Activated T-helper 9 cell treated with anti-CD3 and anti-CD28 coated beads, Interleukin-2, amount 50 U/mL, for 16 hours (primary cell): ENCODE measurements at regions not wholly inside any gene's neighbourhood (a gene's known extent, or its start where the extent isn't known, plus 50 kb on each side); places are given as distances from the start of the nearest gene placed in this dataset.

Source experiments
- DNase-seq: peaks from one replicate; pipeline ENCODE4 v3.0.0-alpha.2; 2020; ENCODE audit warnings: low read depth

DNA sequence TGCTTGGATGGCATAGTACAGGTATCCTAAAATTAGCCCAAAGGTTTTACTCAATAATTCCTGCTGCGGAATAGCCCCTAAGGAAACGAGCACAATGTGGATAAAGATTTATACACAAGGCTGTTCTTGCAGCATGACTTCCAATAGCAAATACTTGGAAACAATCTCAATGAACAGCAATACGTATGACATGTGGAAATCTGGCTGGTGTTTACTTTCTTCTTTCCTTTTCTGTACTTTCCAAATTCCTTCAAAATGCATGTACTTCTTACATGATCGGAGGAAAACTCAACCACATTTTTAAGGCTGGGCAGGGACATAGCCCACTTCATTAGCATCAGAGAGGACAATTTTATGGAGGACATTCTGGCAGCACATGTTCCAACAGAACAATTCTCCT is 86.6 kb downstream of the C16orf95 start:
- no peak for DNase-seq

GRCh38 chr16:87231295-87231694 is 85.9 kb downstream of the C16orf95 start:
- DNase-seq: no peak

DNA sequence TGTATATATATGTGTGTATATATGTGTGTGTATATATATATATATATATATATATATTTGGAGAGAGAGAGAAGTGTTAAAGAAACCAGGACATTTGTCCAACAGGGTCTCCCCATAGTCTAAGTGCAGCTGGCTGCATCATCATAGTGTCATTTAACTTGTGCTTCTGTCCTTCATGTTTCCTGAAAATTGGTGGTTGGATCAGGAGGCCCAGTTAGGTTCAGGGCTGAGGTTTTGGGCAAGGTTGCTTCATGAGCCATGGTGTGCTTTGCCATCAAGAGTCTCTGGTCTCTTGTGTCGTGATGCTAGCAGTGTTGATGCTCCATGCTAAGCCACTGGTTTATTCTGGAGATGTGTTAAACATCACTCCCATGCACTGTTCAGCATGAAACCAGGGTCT is 85.3 kb downstream of the C16orf95 start:
- no peak for DNase-seq

- DNase-seq: no peak
Measured at GRCh38 chr16:87233928-87234327, 83.3 kb downstream of the C16orf95 start.

GRCh38 chr16:87234601-87235000 is 82.6 kb downstream of the C16orf95 start:
- DNase-seq: no peak

DNA sequence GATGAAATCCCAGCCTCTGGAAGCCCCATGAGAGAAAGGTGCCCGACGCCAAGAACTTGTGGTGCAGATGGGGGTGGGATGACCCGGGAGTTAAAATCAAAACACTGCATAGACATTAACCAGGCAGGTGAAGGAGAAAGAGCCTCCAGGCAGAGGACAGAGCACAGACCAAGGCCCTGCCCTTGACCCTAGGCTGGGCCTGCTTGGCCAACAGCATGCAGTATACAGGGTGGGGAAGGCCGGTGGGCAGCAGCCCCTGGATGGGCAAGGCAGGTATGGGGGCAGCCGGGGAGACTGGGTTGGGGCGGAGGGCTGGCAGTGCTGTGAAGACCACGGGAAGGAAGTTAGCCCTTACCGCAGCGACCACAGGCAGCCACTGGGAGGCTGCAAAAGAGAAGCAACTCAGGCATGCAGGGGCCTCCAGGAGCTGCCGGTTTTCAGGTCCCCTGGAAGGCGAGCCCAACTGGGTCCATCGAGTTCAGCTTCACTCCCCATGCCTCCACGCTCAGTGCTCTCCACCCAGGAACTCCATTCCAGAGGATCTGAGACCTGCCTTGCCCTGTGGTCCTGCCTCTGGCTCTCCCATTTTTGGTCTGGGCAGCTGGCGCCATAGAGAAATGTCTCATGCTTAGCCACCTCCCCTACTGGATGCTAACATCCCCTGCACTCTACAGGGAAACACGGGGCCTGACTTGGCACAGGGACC is 81.2 kb downstream of the C16orf95 start:
- no peak for DNase-seq

DNA sequence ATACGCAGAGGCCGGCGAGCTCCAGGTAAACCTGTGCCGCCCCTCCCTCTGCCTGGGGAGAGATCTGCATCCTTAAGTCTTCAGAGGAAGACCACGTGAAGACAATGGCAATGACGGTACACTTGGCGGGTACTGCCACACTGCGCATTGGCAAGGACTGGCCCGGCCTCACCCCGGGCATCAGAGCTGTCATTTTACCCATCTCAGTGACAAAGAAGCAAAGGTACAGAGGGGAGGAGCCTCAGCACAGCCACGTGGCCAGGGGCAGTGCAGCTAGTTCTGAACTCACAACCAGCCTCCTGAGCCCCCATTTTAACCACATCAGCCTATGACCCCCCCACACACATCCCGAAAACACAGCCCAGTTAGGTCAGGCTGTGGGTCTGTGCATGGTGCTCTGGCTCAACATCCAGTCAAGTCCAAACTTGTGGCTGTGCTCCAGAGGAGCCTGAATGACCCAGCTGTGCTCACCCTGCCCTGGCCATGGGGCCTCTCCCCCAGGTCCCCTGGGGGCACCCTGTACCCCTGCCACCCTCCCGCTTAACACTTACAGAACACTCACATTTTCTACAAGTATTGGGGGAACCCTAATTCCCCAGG is 80.6 kb downstream of the C16orf95 start:
- no peak for DNase-seq

GRCh38 chr16:87238361-87238715 is 78.9 kb downstream of the C16orf95 start:
- DNase-seq: no peak

DNA sequence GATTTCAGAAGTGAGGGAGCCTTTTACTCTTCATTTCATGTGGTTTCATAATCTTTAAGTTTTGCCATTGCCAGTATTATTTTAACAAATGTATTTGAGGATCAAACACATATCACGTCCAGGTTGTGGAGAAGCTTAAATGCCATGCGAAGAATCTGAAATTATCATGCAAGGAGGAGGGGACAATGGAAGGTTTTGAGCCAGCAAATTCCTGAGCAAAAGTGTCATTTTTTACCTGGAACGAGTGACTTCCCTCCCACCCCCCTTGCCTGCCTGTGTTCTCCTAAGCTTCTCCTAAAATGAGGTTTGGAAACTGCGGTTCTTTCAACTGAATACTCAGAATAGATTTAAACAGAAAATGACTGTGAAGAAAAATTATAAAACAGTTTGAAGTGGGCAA is 77.6 kb downstream of the C16orf95 start:
- DNase-seq: no peak

GRCh38 chr16:87240211-87241136 is 76.7 kb downstream of the C16orf95 start:
- no peak for DNase-seq

- no peak for DNase-seq
Measured at GRCh38 chr16:87241137-87241771, 75.9 kb downstream of the C16orf95 start.

GRCh38 chr16:87243478-87243877 is 73.7 kb downstream of the C16orf95 start:
- DNase-seq: no peak

DNA sequence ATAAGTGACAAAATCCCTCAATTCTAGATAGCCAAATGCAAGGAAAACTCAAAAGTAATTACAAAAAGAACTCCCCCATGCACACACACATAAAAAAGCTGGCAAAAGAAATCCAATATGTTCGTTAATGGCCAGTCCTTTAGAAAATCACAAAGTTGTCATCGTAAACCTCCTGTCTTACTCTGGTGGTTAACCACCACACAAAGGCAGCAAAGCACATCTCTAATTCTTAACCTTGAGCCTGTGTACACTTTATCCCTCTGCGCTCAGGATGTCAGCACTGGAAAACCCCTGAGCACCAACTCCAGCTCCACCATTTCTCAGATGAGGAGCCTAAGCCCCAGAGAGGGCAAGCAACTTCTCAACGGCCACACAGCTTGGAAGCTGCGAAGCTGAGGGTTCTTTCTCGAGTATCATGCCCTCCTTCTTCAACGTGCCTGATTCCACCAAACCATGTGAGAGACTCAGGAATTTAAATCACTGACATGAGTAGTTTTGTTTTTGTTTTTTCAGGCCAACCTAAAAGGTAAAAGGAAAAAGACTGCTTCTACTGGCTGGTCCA is 72.5 kb downstream of the C16orf95 start:
- DNase-seq: no peak

GRCh38 chr16:87245511-87245910 is 71.7 kb downstream of the C16orf95 start:
- no peak for DNase-seq

GRCh38 chr16:87246269-87247065 is 70.7 kb downstream of the C16orf95 start:
- DNase-seq: no peak

- DNase-seq: no peak
Measured at GRCh38 chr16:87248714-87249113, 68.5 kb downstream of the C16orf95 start.

DNA sequence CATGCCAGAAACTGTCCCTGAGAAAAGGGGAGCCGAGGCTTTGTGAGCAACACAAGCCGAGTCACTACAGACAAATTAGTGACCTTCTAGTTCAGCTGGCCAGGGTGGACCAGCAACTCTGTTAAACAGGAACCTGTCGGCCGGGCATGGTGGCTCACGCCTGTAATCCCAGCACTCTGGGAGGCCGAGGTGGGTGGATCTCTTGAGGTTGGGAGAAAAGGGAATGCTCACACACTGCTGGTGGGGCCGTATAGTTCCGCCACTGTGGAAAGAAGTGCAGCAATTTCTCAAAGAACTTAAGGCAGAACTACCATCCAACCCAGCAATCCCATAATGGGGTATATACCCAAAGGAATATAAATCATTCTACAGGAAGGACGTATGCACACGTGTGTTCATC is 67.8 kb downstream of the C16orf95 start:
- no peak for DNase-seq

DNA sequence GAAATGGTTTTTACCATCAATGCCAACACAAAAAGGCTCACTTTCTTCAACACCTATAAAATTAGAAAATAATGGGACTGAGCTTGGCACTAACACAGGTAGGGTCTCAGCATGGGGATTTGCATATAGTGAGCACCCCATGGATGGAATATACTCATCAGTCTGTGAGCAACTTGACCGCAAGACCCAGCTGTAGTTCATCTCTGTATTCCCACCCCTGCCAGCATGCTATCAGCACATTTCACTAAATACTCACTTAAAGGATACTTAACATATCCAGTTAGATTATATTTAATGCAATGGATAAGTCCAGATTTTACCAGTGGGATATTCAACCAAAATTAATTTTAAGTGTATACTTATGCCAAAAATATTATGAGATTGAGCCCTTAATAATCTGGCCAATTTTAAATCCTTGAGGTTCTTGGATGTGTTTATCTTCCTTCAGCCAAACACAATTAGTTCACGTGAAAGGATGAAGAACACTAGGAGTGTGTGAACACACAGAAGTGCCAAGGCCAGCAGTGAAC is 66.7 kb downstream of the C16orf95 start:
- no peak for DNase-seq

DNA sequence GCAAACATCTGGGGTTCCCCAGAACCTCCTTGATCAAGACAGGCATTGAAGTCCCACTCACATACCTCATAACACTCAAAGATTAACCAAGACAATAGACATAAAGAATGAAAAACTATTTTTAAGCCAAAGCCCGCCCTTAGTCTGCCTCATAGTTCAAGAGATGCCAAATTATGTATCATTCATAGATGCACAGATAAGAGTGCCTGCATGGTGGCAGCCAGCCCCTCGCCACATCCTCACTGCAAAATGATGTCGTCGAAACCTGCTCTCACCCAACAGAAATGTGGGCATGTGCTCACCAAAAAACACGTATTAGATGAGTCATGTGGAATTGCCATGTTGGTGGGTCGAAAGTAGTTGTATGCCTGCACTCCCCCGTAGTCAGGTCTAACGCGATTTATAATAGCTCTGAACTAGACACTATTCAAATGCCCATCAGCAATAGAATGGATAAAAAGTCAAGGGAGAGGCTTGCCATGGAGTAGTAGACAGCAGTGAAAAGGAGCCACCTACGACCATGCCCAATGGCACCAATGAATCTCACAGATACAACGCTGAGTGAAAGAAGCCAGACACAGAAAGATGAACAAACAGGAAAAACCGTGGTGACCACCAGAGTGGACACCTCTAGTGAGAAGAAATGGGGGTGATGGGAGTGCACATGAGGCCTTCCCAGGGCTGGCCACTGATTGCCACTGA is 64.8 kb downstream of the C16orf95 start:
- no peak for DNase-seq
